HG02870 (cell line): ENCODE measurements at regions not wholly inside any gene's neighbourhood (a gene's known extent, or its start where the extent isn't known, plus 50 kb on each side); places are given as distances from the start of the nearest gene placed in this dataset.
"Not testable (repeated sequence)": the region's sequence is repeated elsewhere in the genome, so short reads cannot be mapped to it uniquely, and the experiment has no call there.

Experiments
- ATAC-seq: cut with Tn5 transposase; IDR thresholded peaks from one replicate; pipeline ENCODE4 v1.9.1; 2021; ENCODE audit warnings: mild to moderate bottlenecking, moderate library complexity; ENCODE audit not compliant: unreplicated experiment

DNA sequence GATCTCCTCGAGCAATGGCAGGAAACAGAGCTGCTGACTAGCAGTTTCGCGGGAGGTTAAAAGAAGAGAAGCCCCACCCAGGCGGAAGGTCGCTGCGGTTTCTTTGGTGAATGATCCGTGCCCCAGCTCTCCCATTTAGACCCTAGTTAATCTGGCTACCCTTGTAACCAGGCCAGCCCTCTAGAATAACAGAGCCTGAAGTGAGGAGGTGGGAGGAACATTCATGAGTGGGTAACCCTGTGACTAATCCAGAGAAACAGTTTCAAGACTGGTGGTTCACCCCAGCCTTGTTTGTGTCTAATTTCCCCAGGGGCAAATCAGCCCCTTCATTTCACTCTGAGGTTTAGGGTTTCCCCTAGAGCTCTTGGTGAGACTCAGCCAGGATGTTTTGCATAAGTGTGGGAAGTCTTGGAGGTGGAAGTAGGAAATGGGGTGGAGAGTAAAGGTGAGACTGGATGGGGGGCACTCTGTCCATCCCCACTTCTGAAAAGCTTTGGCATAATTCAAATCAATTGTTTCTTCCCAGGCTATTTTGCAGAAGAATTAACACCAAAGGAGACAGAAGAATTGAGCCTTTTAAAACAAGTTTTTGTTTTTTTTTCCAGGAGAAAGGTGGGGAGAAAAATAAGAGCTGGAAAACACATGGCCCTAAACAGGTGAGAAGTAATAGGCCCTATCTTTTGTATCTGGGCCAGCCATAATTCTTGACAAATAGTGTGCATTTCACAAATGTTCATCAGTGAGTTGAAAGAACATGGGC is 303.1 kb downstream of the RPLP1 start:
- peak; percentile 92 for ATAC-seq

DNA sequence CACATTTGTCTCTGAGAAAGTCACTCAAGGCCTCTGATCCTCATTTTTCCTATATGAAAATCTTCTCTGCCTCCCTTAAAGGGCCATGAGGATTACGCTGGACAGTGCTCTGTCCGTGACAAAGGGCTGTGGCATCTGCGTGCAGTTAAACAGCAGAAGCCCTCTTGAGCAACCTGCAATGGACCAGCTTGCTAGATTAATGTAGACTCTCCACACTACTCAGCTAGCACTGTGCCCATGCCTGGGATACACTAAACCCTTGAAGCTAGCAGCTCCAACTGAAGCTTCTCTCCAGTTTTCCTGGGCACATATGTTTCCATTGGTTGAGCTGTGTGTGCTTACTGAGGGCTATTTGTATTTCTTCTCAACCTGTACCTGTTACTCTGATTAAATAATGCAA is 303.8 kb downstream of the RPLP1 start:
- no peak for ATAC-seq

DNA sequence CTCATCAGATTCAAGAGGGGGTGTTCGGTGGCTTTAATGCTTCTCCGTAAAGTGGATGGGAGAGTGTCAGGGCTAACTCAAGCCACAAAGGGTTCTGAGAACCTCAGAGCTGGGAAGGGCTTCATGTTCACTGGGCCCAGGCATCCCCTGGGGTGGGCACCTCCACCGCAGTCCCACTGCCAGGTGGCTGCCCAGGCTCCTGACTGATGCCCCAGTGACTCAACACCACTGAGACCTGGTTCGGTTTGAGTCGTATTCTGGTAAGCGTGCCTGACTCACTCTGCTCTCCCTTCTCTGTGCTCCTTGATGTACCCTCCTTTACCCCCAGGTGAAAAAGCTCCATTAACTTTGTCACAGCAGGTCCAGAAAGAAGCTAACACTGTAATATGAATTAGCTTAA is 304.6 kb downstream of the RPLP1 start:
- ATAC-seq, result no peak

DNA sequence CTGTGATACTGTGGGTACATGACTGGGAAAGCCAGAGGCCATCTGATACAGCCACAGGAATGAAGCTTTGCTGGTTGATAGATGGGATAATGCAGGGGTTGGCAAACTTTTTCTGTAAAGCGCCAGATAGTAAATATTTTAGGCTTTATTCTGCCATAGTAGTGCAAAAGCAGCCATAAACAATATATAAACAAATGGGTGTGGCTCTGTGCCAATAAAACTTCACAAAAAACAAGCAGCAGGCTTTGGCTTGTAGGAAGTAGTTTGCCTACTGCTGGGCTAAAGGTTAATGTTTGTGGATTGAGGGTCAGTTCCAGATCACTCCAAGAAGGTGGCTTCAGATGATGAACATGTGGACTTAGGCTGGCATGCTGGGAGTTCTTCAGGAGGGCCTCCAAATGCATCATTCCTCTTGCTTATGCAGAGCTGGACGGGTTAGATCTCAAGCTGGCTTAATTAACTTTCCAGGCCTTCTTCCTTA is 305.7 kb downstream of the RPLP1 start:
- no peak for ATAC-seq

DNA sequence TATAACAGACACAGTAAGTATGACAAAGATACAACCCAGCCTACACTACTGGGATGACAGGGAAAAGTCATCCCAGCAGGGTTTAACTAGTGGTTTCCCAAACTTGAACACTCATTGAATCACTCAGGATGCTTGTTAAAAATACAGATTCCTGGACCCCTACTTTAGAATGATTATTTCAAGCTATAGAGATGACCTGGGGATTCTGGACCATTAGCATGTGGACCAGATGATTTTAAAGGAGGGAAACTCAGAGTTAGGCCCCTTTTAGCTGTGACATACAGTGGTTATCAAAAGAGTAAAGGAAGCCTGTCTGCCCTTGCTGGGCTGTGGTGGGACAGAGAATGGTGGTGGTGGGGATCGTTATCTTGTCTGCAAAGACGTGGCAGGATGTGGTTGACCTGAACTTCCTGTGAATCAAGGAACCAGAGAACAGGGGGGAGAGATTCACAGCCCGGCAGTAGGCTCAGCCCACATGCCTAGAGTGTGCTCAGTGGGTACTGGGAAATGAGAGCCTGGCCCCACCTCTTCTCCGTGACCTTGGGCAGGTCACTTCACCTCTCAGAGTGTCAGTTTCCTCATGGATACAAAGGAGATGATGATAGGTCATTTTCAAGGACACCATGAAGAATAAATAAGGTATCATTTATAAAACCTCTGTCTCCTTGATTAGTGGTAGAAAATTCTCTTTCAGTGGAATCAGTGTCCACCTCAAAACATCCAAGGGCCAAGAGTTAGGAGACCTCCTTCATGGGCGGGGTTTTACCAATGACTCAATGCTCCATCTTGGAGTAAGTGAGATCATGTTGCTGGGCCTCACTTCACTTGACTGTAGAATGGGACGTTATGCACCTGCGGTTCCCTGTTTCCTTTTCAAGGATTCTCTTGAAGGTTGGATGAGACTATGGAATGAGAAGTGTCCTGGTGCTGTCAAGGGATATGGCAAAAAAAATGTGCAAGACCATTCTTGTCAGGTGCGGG is 306.5 kb downstream of the RPLP1 start:
- ATAC-seq, result no peak

DNA sequence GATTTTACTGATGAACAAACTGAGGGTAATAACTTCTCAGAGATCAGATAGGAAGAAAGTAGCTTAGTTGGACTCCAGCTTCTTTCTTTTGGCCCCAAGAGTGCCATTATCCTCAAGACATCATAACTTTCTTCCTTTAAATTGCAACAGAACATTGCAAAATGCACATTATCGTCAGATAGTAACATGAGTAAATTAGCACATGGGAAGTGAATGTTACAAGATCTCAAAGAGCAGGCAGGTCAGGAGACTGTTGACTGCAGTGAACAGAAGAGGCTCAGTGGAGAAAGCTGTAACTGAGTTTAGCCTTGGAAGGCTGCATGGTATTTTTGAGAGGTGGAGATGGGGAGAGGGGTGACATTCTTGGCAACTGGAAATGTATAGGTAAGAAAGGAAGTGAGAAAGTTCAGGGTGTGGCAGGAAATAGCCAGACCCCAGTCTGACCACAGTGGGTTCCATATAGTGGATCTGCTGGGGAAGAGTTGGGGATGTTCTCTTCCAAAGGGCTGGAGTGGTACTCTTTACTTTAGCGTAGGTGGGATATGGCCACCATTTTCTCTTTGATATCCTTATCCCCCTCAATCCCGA is 307.7 kb downstream of the RPLP1 start:
- no peak for ATAC-seq

DNA sequence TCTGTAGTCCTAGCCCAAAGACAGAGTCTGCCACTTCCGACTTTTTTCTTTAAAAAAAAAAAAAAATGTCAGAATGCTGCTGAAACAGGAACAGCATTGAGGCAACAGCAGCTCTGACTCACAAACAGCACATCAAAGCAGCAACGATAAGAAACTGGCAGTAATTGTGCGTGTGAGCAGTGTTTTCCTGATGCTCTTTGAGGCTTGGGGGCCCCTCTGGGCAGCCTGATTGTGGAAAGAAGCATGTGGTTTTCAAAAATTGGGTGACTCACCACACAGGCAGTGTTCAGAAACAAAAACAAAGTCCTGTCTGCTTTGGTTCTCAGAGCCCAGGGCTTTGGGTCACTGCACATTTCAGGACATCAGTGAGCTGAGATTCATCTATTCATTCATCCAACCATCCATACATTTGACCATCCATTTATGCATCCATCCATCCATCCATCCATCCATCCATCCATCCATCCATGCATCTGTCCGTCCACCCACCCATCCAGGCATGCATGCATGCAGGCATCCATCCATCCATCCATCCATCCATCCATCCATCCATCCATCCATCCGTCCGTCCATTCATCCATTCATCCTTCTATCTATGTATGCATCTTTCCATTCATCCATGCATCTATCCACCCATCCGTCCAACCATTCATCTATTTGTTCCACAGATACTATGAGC is 308.4 kb downstream of the RPLP1 start:
- peak; percentile 62 for ATAC-seq

DNA sequence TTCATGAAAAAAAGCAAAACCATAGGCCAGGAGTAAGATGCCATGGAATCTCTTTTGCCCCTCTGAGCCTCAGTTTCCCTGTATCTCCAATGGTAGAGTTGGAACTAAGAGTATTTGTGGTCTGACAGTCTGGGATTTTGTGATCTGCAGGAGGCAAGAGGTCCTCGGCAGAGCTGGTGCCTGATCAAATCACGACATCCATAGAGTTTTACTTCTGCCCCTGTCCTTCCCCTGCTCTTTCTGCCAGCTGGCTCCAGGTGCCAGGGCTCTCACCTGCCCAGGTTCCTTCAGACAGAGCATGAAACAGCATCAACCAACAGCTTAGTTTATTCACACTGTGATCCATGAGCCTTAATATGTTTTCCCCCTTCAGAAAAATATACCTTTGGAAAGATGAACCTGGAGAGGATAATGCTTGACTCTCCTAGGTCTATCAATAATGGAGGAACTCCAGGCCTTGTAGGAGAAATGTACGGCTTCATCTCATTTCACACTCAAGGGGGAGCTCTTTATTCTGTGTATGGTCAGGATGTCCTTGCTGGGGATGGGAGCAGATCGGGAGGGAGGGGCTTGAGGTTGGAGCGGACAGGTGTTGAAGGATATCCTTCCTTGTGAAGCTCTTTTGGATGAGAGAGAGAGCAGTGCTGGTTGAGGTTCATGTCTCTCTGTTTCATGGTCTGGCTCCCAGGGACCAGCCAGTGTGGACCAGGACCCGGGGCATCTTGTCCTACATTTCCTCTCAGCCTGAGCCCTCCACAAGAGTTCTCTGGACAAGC is 309.9 kb downstream of the RPLP1 start:
- ATAC-seq, result no peak

DNA sequence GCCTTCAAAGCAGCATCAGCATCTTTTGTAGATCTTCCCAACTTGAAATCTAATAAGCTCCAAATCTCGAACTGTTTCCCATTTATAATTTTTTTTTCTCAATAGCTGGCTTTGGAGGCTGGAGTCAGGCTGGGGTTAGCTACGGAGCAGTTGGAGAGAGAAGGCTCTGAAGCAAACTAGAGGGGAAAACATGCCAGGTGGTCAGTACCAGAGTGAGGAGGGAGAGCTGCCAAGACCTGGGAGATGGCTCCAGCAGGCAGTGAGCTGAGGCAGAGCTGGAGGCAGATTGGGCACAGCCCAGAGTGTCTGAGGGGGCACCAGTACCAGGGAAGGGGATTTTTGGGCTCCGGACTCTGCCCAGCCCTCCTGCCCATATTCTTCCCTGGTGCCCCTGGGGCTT is 311.2 kb downstream of the RPLP1 start:
- no peak for ATAC-seq

DNA sequence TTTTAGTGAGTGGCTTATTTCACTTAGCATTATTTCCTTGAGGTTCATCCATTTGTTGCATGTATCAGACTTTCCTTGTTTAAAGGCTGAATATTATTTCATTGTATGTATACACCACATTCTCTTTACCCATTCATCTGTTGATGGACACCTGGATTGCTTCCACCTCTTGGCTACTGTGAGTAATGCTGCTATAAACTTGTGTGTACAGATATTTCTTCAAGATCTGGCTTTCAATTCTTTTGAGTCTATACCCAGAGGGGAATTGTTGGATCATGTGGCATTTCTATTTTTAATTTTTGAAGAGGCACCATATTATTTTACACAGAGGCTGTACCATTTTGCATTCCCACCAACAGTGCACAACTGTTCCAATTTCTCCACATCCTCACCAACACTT is 313.5 kb downstream of the RPLP1 start:
- ATAC-seq, result no peak

DNA sequence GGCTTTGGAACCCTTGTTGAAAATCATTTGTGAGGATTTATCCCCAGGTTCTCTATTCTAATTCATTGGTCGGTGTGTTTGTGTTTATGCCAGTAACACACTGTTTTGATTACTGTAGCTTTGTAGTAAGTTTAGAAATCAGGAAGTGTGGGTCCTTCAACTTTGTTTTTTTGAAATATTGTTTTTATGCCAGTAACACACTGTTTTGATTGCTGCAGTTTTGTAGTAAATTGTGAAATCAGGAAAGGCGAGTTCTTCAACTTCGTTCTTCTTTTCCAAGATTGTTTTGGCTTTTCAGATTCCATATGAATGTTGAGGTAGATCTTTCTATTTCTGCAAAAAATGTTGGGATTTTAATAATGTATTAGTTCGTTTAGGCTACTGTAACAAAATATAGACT is 314.6 kb downstream of the RPLP1 start:
- no peak for ATAC-seq

DNA sequence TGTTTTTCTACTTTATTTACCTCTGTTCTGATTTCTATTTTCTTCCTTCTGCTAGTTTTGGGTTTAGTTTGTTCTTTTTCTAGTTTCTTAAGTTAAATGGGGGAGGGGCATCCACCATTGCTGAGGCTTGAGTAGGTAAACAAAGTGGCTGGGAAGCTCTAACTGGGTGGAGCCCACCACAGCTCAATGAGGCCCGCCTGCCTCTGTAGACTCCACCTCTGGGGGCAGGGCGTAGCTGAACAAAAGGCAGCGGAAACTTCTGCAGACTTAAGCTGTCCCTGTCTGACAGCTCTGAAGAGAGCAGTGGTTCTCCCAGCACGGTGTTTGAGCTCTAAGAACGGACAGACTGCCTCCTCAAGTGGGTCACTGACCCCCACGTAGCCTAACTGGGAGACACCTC is 316.7 kb downstream of the RPLP1 start:
- ATAC-seq, result not testable (repeated sequence)

DNA sequence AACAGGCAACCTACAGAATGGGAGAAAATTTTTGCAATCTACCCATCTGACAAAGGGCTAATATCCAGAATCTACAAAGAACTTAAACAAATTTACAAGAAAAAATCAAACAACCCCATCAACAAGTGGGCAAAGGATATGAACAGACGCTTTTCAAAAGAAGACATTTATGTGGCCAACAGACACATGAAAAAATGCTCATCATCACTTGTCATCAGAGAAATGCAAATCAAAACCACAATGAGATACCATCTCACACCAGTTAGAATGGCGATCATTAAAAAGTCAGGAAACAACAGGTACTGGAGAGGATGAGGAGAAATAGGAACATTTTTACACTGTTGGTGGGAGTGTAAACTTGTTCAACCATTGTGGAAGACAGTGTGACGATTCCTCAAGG is 321.6 kb downstream of the RPLP1 start:
- not testable (repeated sequence) for ATAC-seq

DNA sequence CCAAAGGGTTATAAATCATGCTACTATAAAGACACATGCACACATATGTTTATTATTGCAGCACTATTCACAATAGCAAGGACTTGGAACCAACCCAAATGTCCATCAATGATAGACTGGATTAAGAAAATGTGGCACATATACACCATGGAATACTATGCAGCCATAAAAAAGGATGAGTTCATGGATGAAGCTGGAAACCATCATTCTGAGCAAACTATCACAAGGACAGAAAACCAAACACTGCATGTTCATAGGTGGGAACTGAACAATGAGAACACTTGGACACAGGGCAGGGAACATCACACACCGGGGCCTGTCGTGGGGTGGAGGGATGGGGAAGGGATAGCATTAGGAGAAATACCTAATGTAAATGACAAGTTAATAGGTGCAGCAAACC is 322.1 kb downstream of the RPLP1 start:
- not testable (repeated sequence) for ATAC-seq

DNA sequence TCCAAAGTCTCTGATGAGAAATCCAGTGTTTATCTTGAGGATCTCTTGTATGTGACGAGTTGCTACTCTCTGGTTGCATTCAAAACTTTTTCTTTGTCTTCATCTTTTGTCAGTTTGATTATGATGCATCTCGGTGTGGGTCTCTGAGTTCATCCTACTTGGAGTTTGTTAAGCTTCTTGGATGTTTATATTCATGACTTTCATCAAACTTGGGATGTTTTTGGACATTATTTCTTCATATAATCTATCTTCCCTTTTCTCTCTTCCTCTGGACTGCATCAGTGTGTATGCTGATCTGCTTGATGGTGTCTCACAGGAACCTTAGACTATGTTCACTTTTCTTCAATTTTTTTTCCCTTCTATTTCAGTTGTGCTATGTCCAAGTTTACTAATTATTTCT is 320.4 kb downstream of the TLE3 start:
- ATAC-seq, result no peak

DNA sequence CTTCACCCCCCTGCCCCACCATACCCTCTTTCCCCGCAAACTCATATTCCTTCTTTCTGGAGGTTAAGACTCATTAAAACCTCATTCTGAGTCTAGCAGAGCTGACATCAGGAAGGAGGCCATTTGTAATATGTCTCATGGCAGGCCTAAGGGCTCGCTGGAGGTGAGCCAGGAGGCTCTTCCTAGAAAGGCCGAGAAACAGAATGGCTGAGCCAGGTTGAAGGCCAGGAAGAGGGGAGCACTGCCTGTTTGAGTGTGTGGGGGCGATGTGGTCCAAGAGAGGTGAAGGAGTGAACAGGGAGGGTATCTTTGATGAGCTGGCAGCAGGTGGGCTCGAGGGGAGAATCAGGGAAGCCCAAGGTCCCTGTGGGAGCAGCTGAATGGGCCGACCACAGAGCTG is 317.3 kb downstream of the TLE3 start:
- ATAC-seq, result no peak

DNA sequence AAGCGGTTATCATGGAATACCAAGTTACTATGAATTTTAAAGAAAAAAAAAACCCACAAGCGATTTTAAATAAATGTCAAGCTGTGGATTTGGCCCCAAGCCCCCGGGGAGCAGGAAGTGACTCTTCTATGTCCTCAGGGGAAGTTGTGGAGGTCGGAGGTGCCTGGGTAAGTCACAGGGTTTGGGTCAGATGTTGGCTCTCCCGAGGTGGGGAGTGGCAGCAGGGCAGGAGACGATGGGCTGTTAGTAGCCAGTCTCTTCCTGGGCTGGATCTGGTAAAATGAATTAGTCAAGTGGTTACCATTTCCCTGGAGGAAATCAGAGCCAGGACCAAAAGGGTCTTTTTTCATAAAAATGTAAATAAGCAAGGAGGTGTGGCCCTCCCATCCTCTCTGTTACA is 316.7 kb downstream of the TLE3 start:
- no peak for ATAC-seq

DNA sequence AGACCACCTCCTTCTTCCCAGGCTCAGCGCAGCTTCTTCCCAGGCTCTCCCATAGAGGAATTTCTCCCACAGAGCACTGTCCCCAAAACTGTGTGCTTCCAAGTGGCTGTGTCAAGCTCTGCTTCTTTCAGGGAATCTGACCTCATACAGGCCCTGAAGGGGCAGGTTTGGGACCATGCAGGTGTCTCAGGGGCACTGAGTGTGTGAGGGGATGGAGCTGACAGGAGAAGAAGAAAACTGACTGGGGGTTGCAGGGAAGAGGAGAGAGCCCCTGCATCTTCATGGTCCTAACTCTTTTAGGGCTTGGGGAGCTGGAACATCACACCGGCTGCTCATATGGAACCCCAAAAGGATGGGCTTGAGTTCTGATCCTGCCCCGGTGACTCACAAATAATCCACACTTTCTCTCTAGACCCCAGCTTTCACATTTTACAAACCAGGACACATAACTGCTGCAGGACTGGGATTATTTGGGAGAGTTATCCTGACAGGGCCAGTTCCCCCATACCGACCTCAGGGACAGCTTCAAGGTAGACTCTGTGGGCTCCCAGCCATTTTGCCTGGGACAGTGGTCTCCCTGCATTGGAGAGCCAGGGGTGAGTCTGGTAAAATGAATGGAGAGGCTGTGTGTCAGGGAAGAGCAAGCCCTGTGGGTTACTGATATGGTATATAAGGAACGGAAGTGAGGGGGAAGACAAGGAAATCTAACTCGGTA is 316.1 kb downstream of the TLE3 start:
- ATAC-seq, result no peak

DNA sequence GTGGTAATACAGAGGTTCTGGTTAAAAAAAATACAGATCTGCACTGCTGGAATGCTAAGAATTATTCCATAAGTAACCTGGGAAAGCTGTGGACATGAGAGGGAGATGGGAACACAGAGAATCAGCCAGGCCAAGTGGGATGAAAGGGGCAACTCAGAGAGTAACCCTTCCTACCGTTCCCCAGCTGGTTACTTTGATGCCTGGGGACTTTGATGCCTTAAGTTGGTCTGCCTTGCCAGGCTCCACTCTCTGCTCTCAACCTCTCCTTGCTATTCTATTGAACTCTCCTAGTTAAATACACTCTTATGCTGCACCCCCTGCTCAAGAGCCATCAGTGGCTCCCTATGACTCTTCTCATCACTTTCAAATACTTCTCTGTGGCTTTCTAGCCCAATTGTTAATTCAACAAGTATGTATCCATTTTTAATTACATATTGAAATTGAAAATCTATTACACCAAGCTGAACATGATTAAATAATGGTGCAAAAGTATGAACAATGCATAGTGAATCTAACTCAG is 315.5 kb downstream of the TLE3 start:
- no peak for ATAC-seq
